RKO (cell line): ENCODE measurements at regions not wholly inside any gene's neighbourhood (a gene's known extent, or its start where the extent isn't known, plus 50 kb on each side); places are given as distances from the start of the nearest gene placed in this dataset.
"Not testable (repeated sequence)": the region's sequence is repeated elsewhere in the genome, so short reads cannot be mapped to it uniquely, and the experiment has no call there.

Experiments
- DNase-seq: peaks from one replicate; pipeline ENCODE4 v3.0.0-alpha.2; 2016; ENCODE audit warnings: low spot score

- no peak for DNase-seq
Observed at GRCh38 chr16:54808890-54809289, 121.8 kb upstream of the IRX5 start.

- DNase-seq, result no peak
Observed at GRCh38 chr16:54806881-54807360, 123.7 kb upstream of the IRX5 start.

GRCh38 chr16:54806378-54806777 is 124.3 kb upstream of the IRX5 start:
- no peak for DNase-seq

- DNase-seq, result no peak
Observed at GRCh38 chr16:54805648-54806047, 125.0 kb upstream of the IRX5 start.

GRCh38 chr16:54801057-54801844 is 129.4 kb upstream of the IRX5 start:
- DNase-seq, result no peak

GRCh38 chr16:54798267-54798666 is 132.4 kb upstream of the IRX5 start:
- no peak for DNase-seq

GRCh38 chr16:54796211-54796610 is 134.5 kb upstream of the IRX5 start:
- DNase-seq, result no peak

- no peak for DNase-seq
Observed at GRCh38 chr16:54792811-54793210, 137.9 kb upstream of the IRX5 start.

- no peak for DNase-seq
Observed at GRCh38 chr16:54787045-54787444, 143.6 kb upstream of the IRX5 start.

- no peak for DNase-seq
Observed at GRCh38 chr16:54783980-54784379, 146.7 kb upstream of the IRX5 start.

GRCh38 chr16:54783226-54783625 is 147.4 kb upstream of the IRX5 start:
- DNase-seq, result no peak

GRCh38 chr16:54780266-54780665 is 150.4 kb upstream of the IRX5 start:
- DNase-seq, result no peak

- DNase-seq, result no peak
Observed at GRCh38 chr16:54779549-54779948, 151.1 kb upstream of the IRX5 start.

- DNase-seq, result no peak
Observed at GRCh38 chr16:54774768-54775167, 155.9 kb upstream of the IRX5 start.

- no peak for DNase-seq
Observed at GRCh38 chr16:54772400-54772799, 158.3 kb upstream of the IRX5 start.

GRCh38 chr16:54766355-54766754 is 164.3 kb upstream of the IRX5 start:
- DNase-seq, result no peak

GRCh38 chr16:54750249-54750648 is 180.4 kb upstream of the IRX5 start:
- DNase-seq, result no peak

- no peak for DNase-seq
Observed at GRCh38 chr16:54748611-54749190, 182.0 kb upstream of the IRX5 start.

- DNase-seq, result no peak
Observed at GRCh38 chr16:54746596-54746995, 184.1 kb upstream of the IRX5 start.

GRCh38 chr16:54744998-54745397 is 185.7 kb upstream of the IRX5 start:
- DNase-seq, result no peak

- DNase-seq, result no peak
Observed at GRCh38 chr16:54742436-54742835, 188.2 kb upstream of the IRX5 start.

GRCh38 chr16:54739381-54739780 is 191.3 kb upstream of the IRX5 start:
- no peak for DNase-seq

- DNase-seq, result no peak
Observed at GRCh38 chr16:54734156-54734555, 196.5 kb upstream of the IRX5 start.

- DNase-seq, result not testable (repeated sequence)
Observed at GRCh38 chr16:54727696-54728095, 203.0 kb upstream of the IRX5 start.
